GM12872 (cell line): ENCODE measurements at regions not wholly inside any gene's neighbourhood (a gene's known extent, or its start where the extent isn't known, plus 50 kb on each side); places are given as distances from the start of the nearest gene placed in this dataset.

Source experiments
- CTCF ChIP-seq: IDR thresholded peaks from 3 replicates; pipeline ENCODE4 v1.5.1; 2011; ENCODE audit warnings: low read depth, mild to moderate bottlenecking, low read length, moderate library complexity; ENCODE audit not compliant: insufficient read depth

GRCh38 chr6:51301962-51302361 lies 483.3 kb downstream of the TFAP2B start:
- no peak for TF ChIP-seq CTCF

- TF ChIP-seq CTCF = no peak
These were observed 483.8 kb downstream of the TFAP2B start for GRCh38 chr6:51302431-51302830.

GRCh38 chr6:51303338-51303737 lies 484.7 kb downstream of the TFAP2B start:
- TF ChIP-seq CTCF = no peak

GRCh38 chr6:51314965-51315364 lies 496.3 kb downstream of the TFAP2B start:
- no peak for TF ChIP-seq CTCF

GRCh38 chr6:51318674-51319073 lies 500.0 kb downstream of the TFAP2B start:
- no peak for TF ChIP-seq CTCF

GRCh38 chr6:51322505-51322904 lies 503.8 kb downstream of the TFAP2B start:
- no peak for TF ChIP-seq CTCF

GRCh38 chr6:51323056-51323455 lies 504.4 kb downstream of the TFAP2B start:
- TF ChIP-seq CTCF = no peak

GRCh38 chr6:51330971-51331370 lies 512.3 kb downstream of the TFAP2B start:
- TF ChIP-seq CTCF = no peak
